Naive B cell (primary cell): ENCODE measurements at regions not wholly inside any gene's neighbourhood (a gene's known extent, or its start where the extent isn't known, plus 50 kb on each side); places are given as distances from the start of the nearest gene placed in this dataset.

Source experiments
- ATAC-seq, 2 donors: fragments of 150-1000 bp; cut with Tn5 transposase; 2 replicates each; pipeline ENCODE4 v1.10.0; 2021; ENCODE audit warnings: low read depth in 2 of 2, mild to moderate bottlenecking in 2 of 2, moderate library complexity in 2 of 2
- DNase-seq: peaks from one replicate; pipeline ENCODE4 v3.0.0; 2022
- H3K27ac Mint-ChIP-seq, 6 donors: one replicate each; pipeline ENCODE4 v1.8.0; 2020 to 2022; ENCODE audit warnings: mild to moderate bottlenecking in 6 of 6, mixed read lengths in 6 of 6, moderate library complexity in 5 of 6, inconsistent platforms in 2 of 6
- H3K27me3 Mint-ChIP-seq, 3 donors: one replicate each; pipeline ENCODE4 v1.8.0; 2021 to 2022; ENCODE audit warnings: mixed read lengths in 3 of 3, mild to moderate bottlenecking in 1 of 3
- H3K36me3 Mint-ChIP-seq, 2 donors: one replicate each; pipeline ENCODE4 v1.8.0; 2020 to 2022; ENCODE audit warnings: mixed read lengths in 2 of 2, inconsistent platforms in 1 of 2, mild to moderate bottlenecking in 1 of 2
- H3K4me1 Mint-ChIP-seq, 3 donors: one replicate each; pipeline ENCODE4 v1.8.0; 2020 to 2022; ENCODE audit warnings: mixed read lengths in 3 of 3, inconsistent platforms in 1 of 3, mild to moderate bottlenecking in 1 of 3, moderate library complexity in 1 of 3
- H3K4me3 Mint-ChIP-seq, 8 donors: one replicate each; pipeline ENCODE4 v1.8.0; 2020 to 2022; ENCODE audit warnings: mild to moderate bottlenecking in 8 of 8, mixed read lengths in 8 of 8, moderate library complexity in 8 of 8, inconsistent platforms in 2 of 8
- H3K9me3 Mint-ChIP-seq, 7 donors: one replicate each; pipeline ENCODE4 v1.8.0; 2020 to 2022; ENCODE audit warnings: mixed read lengths in 7 of 7, mild to moderate bottlenecking in 5 of 7, inconsistent platforms in 2 of 7, moderate library complexity in 1 of 7

- H3K27ac Mint-ChIP-seq = no peak overlapping the region
- H3K4me3 Mint-ChIP-seq = no peak overlapping the region
- H3K36me3 Mint-ChIP-seq = peaks cover 6 to 11% of the 10 kb centered on the region in 2 donors
- ATAC-seq = no peak
- no peaks in the 10 kb centered on the region for H3K27me3 Mint-ChIP-seq
- peaks cover 3 to 24% (median 11%) of the 10 kb centered on the region in 7 donors for H3K9me3 Mint-ChIP-seq
- DNase-seq = no peak
- no peaks in the 10 kb centered on the region for H3K4me1 Mint-ChIP-seq
Observed at GRCh38 chr5:5782402-5782801, 359.9 kb downstream of the ICE1 start.

GRCh38 chr5:5781335-5781734, 358.9 kb downstream of the ICE1 start:
- Mint-ChIP-seq H3K9me3 (peaks cover 0 to 13% (median 2%) of the 10 kb centered on the region in 7 donors), H3K27ac (no peak overlapping the region), H3K4me1 (no peaks in the 10 kb centered on the region), H3K36me3 (peaks cover 1% of the 10 kb centered on the region in 2 donors), H3K27me3 (no peaks in the 10 kb centered on the region), H3K4me3 (no peak overlapping the region)
- ATAC-seq = no peak
- DNase-seq = no peak

- H3K27ac Mint-ChIP-seq = no peak overlapping the region
- H3K4me3 Mint-ChIP-seq = no peak overlapping the region
- no peaks in the 10 kb centered on the region for H3K27me3 Mint-ChIP-seq
- no peaks in the 10 kb centered on the region for H3K4me1 Mint-ChIP-seq
- no peak for DNase-seq
- H3K9me3 Mint-ChIP-seq = peaks cover 0 to 7% (median 0%) of the 10 kb centered on the region in 7 donors
- no peak for ATAC-seq
- no peaks in the 10 kb centered on the region for H3K36me3 Mint-ChIP-seq
Observed at GRCh38 chr5:5780253-5780652, 357.8 kb downstream of the ICE1 start.

- Mint-ChIP-seq H3K9me3 (peaks cover 0 to 9% (median 2%) of the 10 kb centered on the region in 7 donors), H3K27me3 (no peaks in the 10 kb centered on the region), H3K4me1 (peaks cover 0 to 7% (median 0%) of the 10 kb centered on the region in 3 donors), H3K27ac (no peak overlapping the region), H3K36me3 (no peaks in the 10 kb centered on the region), H3K4me3 (no peak overlapping the region)
- DNase-seq (no peak), ATAC-seq (no peak)
Observed at GRCh38 chr5:5777013-5777412, 354.5 kb downstream of the ICE1 start.

GRCh38 chr5:5772202-5772601, 349.7 kb downstream of the ICE1 start:
- no peaks in the 10 kb centered on the region for H3K27me3 Mint-ChIP-seq

GRCh38 chr5:5770825-5771224, 348.3 kb downstream of the ICE1 start:
- no peak overlapping the region for H3K27ac Mint-ChIP-seq
- no peak overlapping the region for H3K4me3 Mint-ChIP-seq
- H3K36me3 Mint-ChIP-seq = no peaks in the 10 kb centered on the region
- peaks cover 0 to 9% (median 0%) of the 10 kb centered on the region in 7 donors for H3K9me3 Mint-ChIP-seq
- no peak for ATAC-seq
- no peak for DNase-seq
- no peaks in the 10 kb centered on the region for H3K27me3 Mint-ChIP-seq
- peaks cover 0 to 10% (median 0%) of the 10 kb centered on the region in 3 donors for H3K4me1 Mint-ChIP-seq

More at GRCh38 chr5:5772202-5772601, 349.7 kb downstream of the ICE1 start:
- peak overlapping the region in 1 of 6 donors; percentile 64 for H3K27ac Mint-ChIP-seq
- H3K4me1 Mint-ChIP-seq = peaks cover 0 to 10% (median 0%) of the 10 kb centered on the region in 3 donors
- no peak for DNase-seq
- no peak overlapping the region for H3K4me3 Mint-ChIP-seq
- H3K9me3 Mint-ChIP-seq = peaks cover 0 to 9% (median 0%) of the 10 kb centered on the region in 7 donors
- no peak for ATAC-seq
- H3K36me3 Mint-ChIP-seq = no peaks in the 10 kb centered on the region

- H3K27ac Mint-ChIP-seq = no peak overlapping the region
- DNase-seq (no peak), ATAC-seq (no peak)
- H3K4me1 Mint-ChIP-seq = peaks cover 0 to 7% (median 0%) of the 10 kb centered on the region in 3 donors
- H3K36me3 Mint-ChIP-seq = no peaks in the 10 kb centered on the region
- no peaks in the 10 kb centered on the region for H3K27me3 Mint-ChIP-seq
- peaks cover 0 to 5% (median 0%) of the 10 kb centered on the region in 7 donors for H3K9me3 Mint-ChIP-seq
- no peak overlapping the region for H3K4me3 Mint-ChIP-seq
Observed at GRCh38 chr5:5767286-5767928, 344.9 kb downstream of the ICE1 start.

GRCh38 chr5:5765066-5765850, 342.8 kb downstream of the ICE1 start:
- Mint-ChIP-seq H3K9me3 (peaks cover 0 to 5% (median 0%) of the 10 kb centered on the region in 7 donors), H3K27me3 (no peaks in the 10 kb centered on the region), H3K27ac (no peak overlapping the region), H3K4me3 (no peak overlapping the region), H3K4me1 (no peaks in the 10 kb centered on the region), H3K36me3 (no peaks in the 10 kb centered on the region)
- DNase-seq (no peak), ATAC-seq (no peak)

- peaks cover 0 to 5% (median 0%) of the 10 kb centered on the region in 7 donors for H3K9me3 Mint-ChIP-seq
- ATAC-seq = no peak
- no peak overlapping the region for H3K4me3 Mint-ChIP-seq
- no peak for DNase-seq
- H3K36me3 Mint-ChIP-seq = no peaks in the 10 kb centered on the region
- no peaks in the 10 kb centered on the region for H3K4me1 Mint-ChIP-seq
- H3K27ac Mint-ChIP-seq = no peak overlapping the region
- H3K27me3 Mint-ChIP-seq = no peaks in the 10 kb centered on the region
Observed at GRCh38 chr5:5764246-5764645, 341.8 kb downstream of the ICE1 start.

- DNase-seq = no peak
- peaks cover 0 to 6% (median 2%) of the 10 kb centered on the region in 7 donors for H3K9me3 Mint-ChIP-seq
- H3K27ac Mint-ChIP-seq = no peak overlapping the region
- H3K4me1 Mint-ChIP-seq = peaks cover 6 to 24% (median 10%) of the 10 kb centered on the region in 3 donors
- H3K27me3 Mint-ChIP-seq = no peaks in the 10 kb centered on the region
- H3K36me3 Mint-ChIP-seq = no peaks in the 10 kb centered on the region
- ATAC-seq = no peak
- peak overlapping the region in 3 of 8 donors; percentile 10 to 37 (median 10) for H3K4me3 Mint-ChIP-seq
Observed at GRCh38 chr5:5756762-5757161, 334.3 kb downstream of the ICE1 start.

- Mint-ChIP-seq H3K4me1 (peaks cover 6 to 24% (median 10%) of the 10 kb centered on the region in 3 donors), H3K27ac (peak overlapping the region in 1 of 6 donors; percentile 44), H3K36me3 (no peaks in the 10 kb centered on the region), H3K4me3 (peak overlapping the region in 3 of 8 donors; percentile 13 to 37 (median 37)), H3K9me3 (peaks cover 0 to 6% (median 2%) of the 10 kb centered on the region in 7 donors), H3K27me3 (no peaks in the 10 kb centered on the region)
- ATAC-seq = no peak
- no peak for DNase-seq
Observed at GRCh38 chr5:5755888-5756287, 333.4 kb downstream of the ICE1 start.

GRCh38 chr5:5752844-5753243, 330.4 kb downstream of the ICE1 start:
- Mint-ChIP-seq H3K4me3 (peak overlapping the region in 4 of 8 donors; percentile 3 to 77 (median 43)), H3K27me3 (no peaks in the 10 kb centered on the region), H3K36me3 (no peaks in the 10 kb centered on the region), H3K9me3 (peaks cover 0 to 2% (median under 1%) of the 10 kb centered on the region in 7 donors), H3K27ac (peak overlapping the region in 2 of 6 donors; percentile 22 to 78), H3K4me1 (peaks cover 6 to 29% (median 10%) of the 10 kb centered on the region in 3 donors)
- DNase-seq (peak; percentile 8), ATAC-seq (peak; percentile 65 to 80)

GRCh38 chr5:5751987-5752386, 329.5 kb downstream of the ICE1 start:
- H3K27me3 Mint-ChIP-seq = no peaks in the 10 kb centered on the region
- peak overlapping the region in 2 of 8 donors; percentile 5 to 64 for H3K4me3 Mint-ChIP-seq
- H3K36me3 Mint-ChIP-seq = no peaks in the 10 kb centered on the region
- ATAC-seq = no peak
- peak overlapping the region in 1 of 6 donors; percentile 78 for H3K27ac Mint-ChIP-seq
- no peak for DNase-seq
- peaks cover 6 to 29% (median 10%) of the 10 kb centered on the region in 3 donors for H3K4me1 Mint-ChIP-seq
- peaks cover 0 to 7% (median 2%) of the 10 kb centered on the region in 7 donors for H3K9me3 Mint-ChIP-seq
